Neuron (in vitro differentiated cells): ENCODE measurements at regions not wholly inside any gene's neighbourhood (a gene's known extent, or its start where the extent isn't known, plus 50 kb on each side); places are given as distances from the start of the nearest gene placed in this dataset.
"Not testable (repeated sequence)": the region's sequence is repeated elsewhere in the genome, so short reads cannot be mapped to it uniquely, and the experiment has no call there.

Experiments used
- H2AFZ ChIP-seq: one replicate; pipeline ENCODE4 v1.6.1; 2013; ENCODE audit warnings: low read depth, mild to moderate bottlenecking, inconsistent platforms, low read length, moderate library complexity
- H3K27me3 ChIP-seq: one replicate; pipeline ENCODE4 v1.6.1; 2013; ENCODE audit warnings: low read length; ENCODE audit not compliant: insufficient read depth
- H3K36me3 ChIP-seq: one replicate; pipeline ENCODE4 v1.6.1; 2013; ENCODE audit warnings: low read length; ENCODE audit not compliant: insufficient read depth
- H3K4me1 ChIP-seq: one replicate; pipeline ENCODE4 v1.6.1; 2013; ENCODE audit warnings: low read length; ENCODE audit not compliant: insufficient read depth
- H3K4me3 ChIP-seq: 2 replicates; pipeline ENCODE4 v1.5.1; 2013; ENCODE audit warnings: mild to moderate bottlenecking, low read length, moderate library complexity
- H3K9me3 ChIP-seq: one replicate; pipeline ENCODE4 v1.6.1; 2013; ENCODE audit warnings: low read length

DNA sequence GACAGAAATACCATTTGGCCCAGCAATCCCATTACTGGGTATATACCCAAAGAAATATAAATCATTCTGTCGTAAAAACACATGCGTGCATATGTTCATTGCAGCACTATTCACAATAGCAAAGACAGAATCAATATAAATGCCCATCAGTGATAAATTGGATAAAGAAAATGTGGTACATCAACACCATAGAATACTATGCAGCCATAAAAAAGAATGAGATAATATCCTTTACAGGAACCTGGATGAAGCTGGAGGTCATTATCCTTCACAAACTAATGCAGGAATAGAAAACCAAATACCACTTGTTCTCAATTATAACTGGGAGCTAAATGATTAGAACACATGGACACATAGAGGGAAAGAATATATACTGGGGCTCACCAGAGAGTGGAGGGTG, 109.6 kb upstream of the SLC35F3 start:
- no peaks in the 10 kb centered on the region for H3K9me3 ChIP-seq
- H3K36me3 ChIP-seq, result no peaks in the 10 kb centered on the region
- H3K27me3 ChIP-seq, result no peaks in the 10 kb centered on the region
- H3K4me3 ChIP-seq, result no peak overlapping the region
- no peaks in the 10 kb centered on the region for H3K4me1 ChIP-seq
- no peak overlapping the region for H2AFZ ChIP-seq

DNA sequence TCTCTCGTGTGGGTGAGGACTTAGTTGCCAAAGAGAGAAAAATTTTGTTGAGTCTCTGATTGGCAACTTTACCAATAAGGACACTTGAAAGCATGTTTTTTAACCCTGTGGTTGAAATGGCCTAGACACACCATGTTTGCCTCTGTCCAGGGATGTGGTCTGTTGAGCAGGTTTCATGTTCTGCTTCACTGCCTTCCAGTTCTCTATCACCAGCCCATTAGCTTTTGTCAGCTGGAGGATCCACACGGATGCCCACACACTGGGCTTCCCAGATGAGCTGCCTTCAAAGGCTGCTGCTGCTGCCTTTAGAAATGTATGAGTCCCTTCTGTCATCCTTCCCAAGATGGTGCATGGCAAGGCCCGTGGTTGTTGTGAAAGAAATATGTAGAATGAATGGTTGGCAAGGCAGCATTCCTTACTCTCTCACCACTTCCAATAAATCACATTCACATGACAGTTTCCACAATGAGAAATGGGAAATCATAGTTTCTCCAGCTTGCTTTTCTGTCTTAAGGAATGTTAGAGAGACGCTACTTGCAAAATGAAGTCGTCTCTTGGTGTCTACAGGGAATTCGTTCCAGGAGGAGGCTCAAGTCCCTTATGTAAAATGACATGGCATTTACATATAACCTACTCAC, 108.2 kb upstream of the SLC35F3 start:
- H3K9me3 ChIP-seq, result no peaks in the 10 kb centered on the region
- H2AFZ ChIP-seq, result no peak overlapping the region
- H3K36me3 ChIP-seq, result no peaks in the 10 kb centered on the region

DNA sequence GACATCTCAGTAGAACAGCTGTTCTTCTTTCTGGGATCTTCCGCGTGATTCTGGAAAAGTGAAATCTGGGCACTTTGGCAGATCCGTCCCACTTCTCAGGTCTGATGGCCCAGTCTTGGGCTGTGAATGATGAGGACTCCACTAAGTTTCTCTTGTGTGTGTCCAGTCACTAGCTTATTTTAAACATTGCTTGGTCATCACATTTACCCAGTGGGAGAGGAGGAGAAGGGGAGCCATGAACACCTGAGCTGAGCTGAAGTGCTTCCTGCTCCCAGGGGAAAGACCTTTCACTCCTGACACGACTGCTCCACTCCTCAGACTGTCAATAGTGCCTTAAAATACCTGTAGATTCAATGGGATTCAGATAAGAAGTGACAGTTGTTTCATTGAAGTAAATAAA, 101.9 kb upstream of the SLC35F3 start:
- Histone ChIP-seq H3K4me3 (no peak overlapping the region), H3K27me3 (no peaks in the 10 kb centered on the region), H3K9me3 (no peaks in the 10 kb centered on the region), H3K36me3 (no peaks in the 10 kb centered on the region), H2AFZ (no peak overlapping the region), H3K4me1 (peaks cover 10% of the 10 kb centered on the region)

More for the DNA sequence above, 108.2 kb upstream of the SLC35F3 start:
- H3K4me1 ChIP-seq, result no peaks in the 10 kb centered on the region
- H3K4me3 ChIP-seq, result no peak overlapping the region
- H3K27me3 ChIP-seq, result no peaks in the 10 kb centered on the region

DNA sequence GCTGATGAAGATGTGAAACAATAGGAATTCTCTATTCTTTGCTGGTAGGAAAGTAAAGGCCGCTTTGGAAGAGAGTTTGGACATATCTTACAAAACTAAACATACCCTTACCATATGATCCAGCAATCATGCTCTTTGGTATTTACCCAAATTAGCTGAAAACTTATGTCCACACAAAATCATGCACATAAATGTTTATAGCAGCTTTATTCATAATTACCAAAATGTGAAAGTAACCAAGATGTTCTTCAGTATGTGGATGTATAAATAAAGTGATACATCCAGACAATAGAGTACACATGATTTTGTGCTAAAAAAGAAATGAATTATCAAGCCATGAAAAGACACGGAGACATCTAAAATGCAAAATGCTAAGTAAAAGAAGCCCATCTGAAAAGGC, 98.7 kb upstream of the SLC35F3 start:
- no peak overlapping the region for H3K4me3 ChIP-seq
- H3K36me3 ChIP-seq, result no peaks in the 10 kb centered on the region

DNA sequence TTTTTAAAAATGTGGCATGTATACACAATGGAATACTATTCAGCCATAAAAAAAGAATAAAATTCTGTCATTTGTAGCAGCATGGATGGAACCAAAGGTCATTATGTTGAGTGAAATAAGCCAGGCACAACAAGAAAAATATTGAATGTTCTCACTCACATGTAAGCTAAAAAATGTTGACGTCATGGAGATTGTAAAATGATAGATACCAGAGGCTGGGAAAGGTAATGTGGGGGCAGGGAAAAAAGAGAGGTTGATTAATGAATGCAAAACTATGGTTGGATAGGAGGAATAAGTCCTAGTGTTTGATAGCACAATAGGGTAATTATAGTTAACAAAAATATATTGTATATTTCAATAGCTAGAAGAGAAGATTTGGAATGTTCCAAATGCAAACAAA, 89.1 kb upstream of the SLC35F3 start:
- no peaks in the 10 kb centered on the region for H3K36me3 ChIP-seq
- H3K9me3 ChIP-seq, result no peaks in the 10 kb centered on the region
- no peak overlapping the region for H2AFZ ChIP-seq
- H3K4me1 ChIP-seq, result no peaks in the 10 kb centered on the region
- H3K4me3 ChIP-seq, result no peak overlapping the region
- no peaks in the 10 kb centered on the region for H3K27me3 ChIP-seq

More for the DNA sequence above, 98.7 kb upstream of the SLC35F3 start:
- Histone ChIP-seq H3K27me3 (no peaks in the 10 kb centered on the region), H3K4me1 (peaks cover 11% of the 10 kb centered on the region), H3K9me3 (no peaks in the 10 kb centered on the region), H2AFZ (no peak overlapping the region)

DNA sequence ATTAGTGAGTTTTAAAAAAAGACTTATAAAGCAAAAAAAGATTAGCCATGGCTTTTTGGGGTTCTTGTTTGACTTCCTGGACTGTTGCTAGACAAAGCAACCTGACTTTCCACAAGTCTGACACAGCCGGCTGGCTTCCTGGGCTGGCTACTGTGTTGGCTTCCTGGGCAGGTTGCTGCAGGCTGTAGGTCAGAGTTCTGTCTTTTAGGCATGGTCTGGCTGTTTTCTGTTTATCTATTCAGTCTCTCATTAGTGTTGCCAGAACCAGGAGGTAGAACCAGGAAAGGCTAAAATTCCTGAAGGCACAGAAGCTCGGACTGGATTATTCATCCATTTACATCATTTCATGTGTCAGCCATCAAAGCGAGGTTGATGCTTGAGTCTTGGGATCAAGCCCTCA, 88.6 kb upstream of the SLC35F3 start:
- Histone ChIP-seq H3K4me3 (no peak overlapping the region), H2AFZ (no peak overlapping the region), H3K27me3 (no peaks in the 10 kb centered on the region), H3K4me1 (no peaks in the 10 kb centered on the region), H3K36me3 (no peaks in the 10 kb centered on the region), H3K9me3 (no peaks in the 10 kb centered on the region)

DNA sequence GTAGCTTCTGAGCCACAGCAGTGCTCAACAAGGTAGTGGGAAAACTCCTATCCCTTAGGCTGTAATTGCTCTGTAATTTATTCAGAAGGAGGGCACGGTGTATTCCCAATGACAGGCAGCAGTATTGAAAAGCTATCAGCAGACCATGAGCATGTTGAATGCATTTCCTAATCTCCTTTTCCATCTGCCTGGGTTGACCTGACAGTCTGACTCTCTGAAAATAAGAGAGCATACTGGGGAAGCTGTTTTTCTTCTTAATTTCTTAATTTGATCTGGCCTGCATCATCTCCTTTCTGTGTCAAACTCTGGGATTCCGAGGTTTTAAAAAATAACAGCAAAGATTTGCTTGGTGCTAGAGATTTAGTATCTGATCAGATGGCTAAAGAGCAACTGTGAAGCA, 88.1 kb upstream of the SLC35F3 start:
- Histone ChIP-seq H3K4me1 (no peaks in the 10 kb centered on the region), H2AFZ (no peak overlapping the region), H3K9me3 (no peaks in the 10 kb centered on the region), H3K4me3 (no peak overlapping the region), H3K36me3 (no peaks in the 10 kb centered on the region), H3K27me3 (no peaks in the 10 kb centered on the region)

DNA sequence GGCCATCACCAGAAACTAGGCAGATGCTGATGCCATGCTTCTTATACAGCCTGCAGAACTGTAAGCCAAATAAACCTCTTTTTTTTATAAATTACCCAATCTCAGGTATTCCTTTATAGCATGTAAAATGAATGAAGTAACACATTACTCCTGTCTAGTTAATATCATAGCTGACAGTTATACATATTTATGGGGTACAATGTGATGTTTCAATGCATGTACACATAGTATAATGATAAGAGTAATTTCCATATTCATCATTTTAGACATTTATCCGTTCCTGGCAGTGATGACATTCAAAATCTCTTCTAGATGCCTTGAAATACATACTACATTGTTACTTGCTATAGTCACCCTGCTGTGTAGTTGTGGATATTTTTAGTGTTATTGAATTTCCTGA, 85.4 kb upstream of the SLC35F3 start:
- H3K4me3 ChIP-seq, result no peak overlapping the region
- no peaks in the 10 kb centered on the region for H3K36me3 ChIP-seq
- H3K9me3 ChIP-seq, result no peaks in the 10 kb centered on the region
- no peak overlapping the region for H2AFZ ChIP-seq
- no peaks in the 10 kb centered on the region for H3K27me3 ChIP-seq
- H3K4me1 ChIP-seq, result no peaks in the 10 kb centered on the region

DNA sequence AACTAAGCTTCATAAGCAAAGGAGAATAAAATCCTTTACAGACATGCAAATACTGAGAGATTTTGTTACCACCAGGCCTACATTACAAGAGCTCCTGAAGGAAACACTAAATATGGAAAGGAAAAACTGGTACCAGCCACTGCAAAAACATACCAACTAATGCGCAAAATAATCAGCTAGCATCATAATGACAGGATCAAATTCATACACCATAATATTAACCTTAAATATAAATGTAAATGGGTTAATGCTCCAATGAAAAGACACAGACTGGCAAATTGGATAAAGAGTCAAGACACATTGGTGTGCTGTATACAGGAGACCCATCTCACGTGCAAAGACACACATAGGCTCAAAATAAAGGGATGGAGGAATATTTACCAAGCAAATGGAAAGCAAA, 80.3 kb upstream of the SLC35F3 start:
- H3K36me3 ChIP-seq, H3K9me3 ChIP-seq, H2AFZ ChIP-seq, H3K4me3 ChIP-seq, H3K27me3 ChIP-seq, H3K4me1 ChIP-seq: not testable (repeated sequence)

DNA sequence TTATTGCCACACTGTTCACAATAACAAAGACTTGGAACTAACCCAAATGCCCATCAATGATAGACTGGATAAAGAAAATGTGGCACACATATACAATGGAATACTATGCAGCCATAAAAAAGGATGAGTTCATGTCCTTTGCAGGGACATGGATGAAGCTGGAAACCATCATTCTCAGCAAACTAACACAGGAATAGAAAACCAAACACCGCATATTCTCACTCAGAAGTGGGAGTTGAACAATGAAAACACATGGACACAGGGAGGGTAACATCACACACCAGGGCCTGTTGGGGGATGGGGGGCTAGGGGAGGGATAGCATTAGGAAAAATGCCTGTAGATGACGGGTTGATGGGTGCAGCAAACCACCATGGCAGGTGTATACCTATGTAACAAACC, 76.5 kb upstream of the SLC35F3 start:
- H3K4me1 ChIP-seq, H2AFZ ChIP-seq, H3K36me3 ChIP-seq, H3K27me3 ChIP-seq, H3K4me3 ChIP-seq, H3K9me3 ChIP-seq: not testable (repeated sequence)

DNA sequence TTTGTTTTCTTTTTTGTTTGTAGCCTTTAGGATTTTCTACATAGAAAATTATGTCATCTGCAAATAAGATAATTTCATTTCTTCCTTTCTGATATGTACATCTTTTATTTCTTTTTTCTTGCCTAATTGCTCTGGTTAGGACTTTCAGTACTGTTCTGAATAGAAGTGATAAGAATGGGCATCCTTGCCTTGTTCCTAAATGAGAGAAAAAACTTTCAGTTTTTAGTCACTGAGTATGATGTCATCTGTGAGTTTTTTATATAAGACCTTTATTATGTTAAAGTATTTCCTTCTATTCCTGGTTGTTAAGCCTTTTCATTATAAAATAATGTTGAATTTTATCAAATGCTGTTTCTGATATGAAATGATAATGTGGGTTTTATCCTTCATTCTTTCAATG, 76.0 kb upstream of the SLC35F3 start:
- Histone ChIP-seq H2AFZ (no peak overlapping the region), H3K4me1 (no peaks in the 10 kb centered on the region), H3K4me3 (no peak overlapping the region), H3K9me3 (no peaks in the 10 kb centered on the region), H3K36me3 (no peaks in the 10 kb centered on the region), H3K27me3 (no peaks in the 10 kb centered on the region)

DNA sequence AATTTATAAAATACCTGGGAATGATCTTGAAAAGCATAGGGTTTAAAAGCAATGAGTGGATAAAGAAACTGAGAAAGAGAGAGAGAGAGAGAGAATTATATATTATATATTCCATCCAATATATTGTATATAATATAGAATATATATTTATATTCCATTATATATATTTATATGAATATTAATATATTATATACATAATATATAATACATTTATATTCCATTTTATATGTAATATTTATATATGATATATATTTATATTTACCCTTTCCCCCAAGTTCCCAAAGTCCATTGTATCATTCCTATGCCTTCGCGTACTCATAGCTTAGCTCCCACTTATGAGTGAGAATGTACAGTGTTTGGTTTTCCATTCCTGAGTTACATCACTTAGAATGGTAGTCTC, 69.9 kb upstream of the SLC35F3 start:
- Histone ChIP-seq H3K4me3 (no peak overlapping the region), H3K27me3 (no peaks in the 10 kb centered on the region), H3K4me1 (no peaks in the 10 kb centered on the region), H2AFZ (no peak overlapping the region), H3K9me3 (no peaks in the 10 kb centered on the region), H3K36me3 (no peaks in the 10 kb centered on the region)

DNA sequence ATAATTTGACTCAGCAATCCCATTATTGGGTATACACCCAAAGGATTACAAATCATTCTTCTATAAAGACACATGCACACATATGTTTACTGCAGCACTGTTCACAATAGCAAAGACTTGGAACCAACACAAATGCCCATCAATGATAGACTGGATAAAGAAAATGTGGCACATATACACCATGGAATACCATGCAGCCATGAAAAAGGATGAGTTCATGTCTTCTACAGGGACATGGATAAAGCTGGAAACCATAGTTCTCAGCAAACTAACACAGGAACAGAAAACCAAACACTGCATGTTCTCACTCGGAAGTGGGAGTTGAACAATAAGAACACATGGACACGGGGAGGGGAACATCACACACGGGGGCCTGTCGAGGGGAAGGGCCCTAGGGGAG, 66.3 kb upstream of the SLC35F3 start:
- not testable (repeated sequence) for H3K27me3 ChIP-seq, H2AFZ ChIP-seq, H3K4me1 ChIP-seq, H3K4me3 ChIP-seq, H3K9me3 ChIP-seq, H3K36me3 ChIP-seq

DNA sequence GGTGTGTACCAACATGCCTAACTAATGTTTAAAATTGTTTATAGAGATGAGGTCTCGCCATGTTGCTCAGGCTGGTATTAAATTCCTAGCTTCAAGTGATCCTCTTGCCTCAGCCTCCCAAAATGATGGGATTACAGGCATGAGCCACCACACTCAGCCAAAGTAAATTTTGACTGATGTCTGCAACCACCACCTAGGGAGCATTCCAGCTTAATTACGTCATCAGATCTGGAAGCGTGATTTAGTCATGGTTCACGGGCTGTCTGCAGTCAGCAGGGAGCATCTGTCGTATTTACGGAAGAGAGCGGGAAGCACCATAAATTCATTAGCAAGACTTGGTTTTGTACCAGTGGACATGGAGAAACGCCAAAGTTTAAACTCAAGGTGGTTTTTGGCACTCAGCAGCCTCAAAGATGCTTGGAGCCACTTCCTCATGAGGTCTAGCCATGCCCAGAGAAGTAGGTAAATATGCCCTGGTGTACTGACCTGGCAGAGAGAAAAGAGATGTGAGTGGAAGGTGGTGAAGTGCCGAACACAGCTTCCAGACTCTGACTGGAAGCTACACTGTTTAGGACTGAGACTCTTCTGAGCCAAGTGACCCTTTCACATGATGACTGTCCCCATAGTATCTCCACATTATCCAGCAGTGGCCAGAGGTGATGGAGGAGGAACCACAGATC, 60.8 kb upstream of the SLC35F3 start:
- Histone ChIP-seq H3K4me3 (no peak overlapping the region), H3K27me3 (no peaks in the 10 kb centered on the region)

More for the DNA sequence above, 60.8 kb upstream of the SLC35F3 start:
- H3K36me3 ChIP-seq, result no peaks in the 10 kb centered on the region
- H3K9me3 ChIP-seq, result no peaks in the 10 kb centered on the region
- no peaks in the 10 kb centered on the region for H3K4me1 ChIP-seq
- no peak overlapping the region for H2AFZ ChIP-seq
